Cardiac fibroblast (primary cell): ENCODE measurements at regions not wholly inside any gene's neighbourhood (a gene's known extent, or its start where the extent isn't known, plus 50 kb on each side); places are given as distances from the start of the nearest gene placed in this dataset.

Source experiments
- DNase-seq, 2 donors: peaks; one replicate each; pipeline versions ENCODE4 v3.0.0 to v3.0.0-alpha.2; 2010; ENCODE audit warnings: low read depth in 2 of 2
- H3K4me3 ChIP-seq, 2 donors: replicated peaks in 1 of 2; 1 replicate in 1 of 2; 2 replicates in 1 of 2; pipeline ENCODE4 v1.5.1; 2011; ENCODE audit warnings: low read depth in 2 of 2, low read length in 2 of 2, mild to moderate bottlenecking in 2 of 2, moderate library complexity in 1 of 2
- CTCF ChIP-seq: IDR thresholded peaks from one replicate; pipeline ENCODE4 v1.5.1; 2011; ENCODE audit warnings: low read depth, mild to moderate bottlenecking, low read length, inconsistent platforms

GRCh38 chr20:60238992-60239660 lies 280.9 kb downstream of the CDH26 start:
- no peak for DNase-seq
- H3K4me3 ChIP-seq, result no peak overlapping the region
- no peak for TF ChIP-seq CTCF

- no peak for TF ChIP-seq CTCF
- no peak for DNase-seq
Observed at GRCh38 chr20:60239956-60240355, 281.7 kb downstream of the CDH26 start.

GRCh38 chr20:60240415-60240814 lies 282.2 kb downstream of the CDH26 start:
- no peak for TF ChIP-seq CTCF
- DNase-seq, result no peak
- no peak overlapping the region for H3K4me3 ChIP-seq

More at GRCh38 chr20:60239956-60240355, 281.7 kb downstream of the CDH26 start:
- no peak overlapping the region for H3K4me3 ChIP-seq

- no peak for DNase-seq
- no peak for TF ChIP-seq CTCF
- H3K4me3 ChIP-seq, result no peak overlapping the region
Observed at GRCh38 chr20:60240986-60241385, 282.8 kb downstream of the CDH26 start.

- TF ChIP-seq CTCF, result no peak
- H3K4me3 ChIP-seq, result no peak overlapping the region
- peak in 1 of 2 donors; percentile 62 for DNase-seq
Observed at GRCh38 chr20:60242836-60243505, 284.7 kb downstream of the CDH26 start.

- no peak for TF ChIP-seq CTCF
- no peak for DNase-seq
- H3K4me3 ChIP-seq, result no peak overlapping the region
Observed at GRCh38 chr20:60244373-60245146, 286.3 kb downstream of the CDH26 start.
